Left ventricle myocardium inferior (tissue), 1 donor: ENCODE measurements at regions not wholly inside any gene's neighbourhood (a gene's known extent, or its start where the extent isn't known, plus 50 kb on each side); places are given as distances from the start of the nearest gene placed in this dataset.

Source experiments
- DNase-seq: peaks from one replicate; pipeline ENCODE4 v3.0.0-alpha.2; 2020
- H3K27ac ChIP-seq: fragments of 200-600 bp; replicated peaks from 2 replicates; pipeline ENCODE4 v1.8.0; 2021
- H3K27me3 ChIP-seq: fragments of 200-600 bp; 2 replicates; pipeline ENCODE4 v1.8.0; 2021; ENCODE audit warnings: low read depth
- H3K36me3 ChIP-seq: fragments of 200-600 bp; 2 replicates; pipeline ENCODE4 v1.8.0; 2021
- H3K4me1 ChIP-seq: fragments of 200-600 bp; 2 replicates; pipeline ENCODE4 v1.8.0; 2021
- H3K4me3 ChIP-seq: fragments of 200-600 bp; 2 replicates; pipeline ENCODE4 v1.8.0; 2021; ENCODE audit warnings: mild to moderate bottlenecking, moderate library complexity
- H3K9me3 ChIP-seq: fragments of 200-600 bp; replicated peaks from 2 replicates; pipeline ENCODE4 v1.8.0; 2021
- intact Hi-C: fragments of 100-400 bp; cut with micrococcal nuclease; formaldehyde crosslinking; loops from one replicate; pipeline ENCODE4 v1.11.0; 2022
- TF ChIP-seq, protein P1 (sequence below): fragments of 200-600 bp; IDR thresholded peaks from 2 replicates; pipeline ENCODE4 v1.8.0; 2021; ENCODE audit warnings: antibody characterized with exemption, mild to moderate bottlenecking, borderline replicate concordance
- donor health status: DM: no; HTN: yes; CAD: no; lungs with severe emphysema.

DNA sequence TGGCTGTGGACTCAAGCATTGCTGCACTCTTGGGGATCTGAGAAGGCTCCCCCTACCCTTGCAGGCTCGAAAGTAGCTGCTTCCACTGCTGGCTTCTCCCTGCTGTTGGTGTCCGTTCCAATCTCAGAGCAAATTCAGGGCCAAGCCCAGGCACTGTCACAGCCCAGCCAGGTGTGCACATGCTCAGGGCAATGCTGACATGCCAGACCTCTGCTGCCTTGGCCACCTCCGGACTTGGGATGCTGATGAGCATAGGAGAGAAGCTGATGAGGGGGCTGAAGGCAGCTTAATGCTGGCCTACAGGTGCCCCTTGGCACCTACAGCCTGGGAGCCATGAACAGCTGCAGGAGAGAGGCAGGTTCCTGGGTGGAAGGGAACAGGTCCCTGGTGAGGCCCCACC lies 273.7 kb upstream of the KCNJ16 start:
- TF ChIP-seq, protein P1, sequence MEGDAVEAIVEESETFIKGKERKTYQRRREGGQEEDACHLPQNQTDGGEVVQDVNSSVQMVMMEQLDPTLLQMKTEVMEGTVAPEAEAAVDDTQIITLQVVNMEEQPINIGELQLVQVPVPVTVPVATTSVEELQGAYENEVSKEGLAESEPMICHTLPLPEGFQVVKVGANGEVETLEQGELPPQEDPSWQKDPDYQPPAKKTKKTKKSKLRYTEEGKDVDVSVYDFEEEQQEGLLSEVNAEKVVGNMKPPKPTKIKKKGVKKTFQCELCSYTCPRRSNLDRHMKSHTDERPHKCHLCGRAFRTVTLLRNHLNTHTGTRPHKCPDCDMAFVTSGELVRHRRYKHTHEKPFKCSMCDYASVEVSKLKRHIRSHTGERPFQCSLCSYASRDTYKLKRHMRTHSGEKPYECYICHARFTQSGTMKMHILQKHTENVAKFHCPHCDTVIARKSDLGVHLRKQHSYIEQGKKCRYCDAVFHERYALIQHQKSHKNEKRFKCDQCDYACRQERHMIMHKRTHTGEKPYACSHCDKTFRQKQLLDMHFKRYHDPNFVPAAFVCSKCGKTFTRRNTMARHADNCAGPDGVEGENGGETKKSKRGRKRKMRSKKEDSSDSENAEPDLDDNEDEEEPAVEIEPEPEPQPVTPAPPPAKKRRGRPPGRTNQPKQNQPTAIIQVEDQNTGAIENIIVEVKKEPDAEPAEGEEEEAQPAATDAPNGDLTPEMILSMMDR: no peak
- Histone ChIP-seq H3K36me3 (no peaks in the 10 kb centered on the region), H3K4me3 (no peak overlapping the region), H3K27me3 (no peaks in the 10 kb centered on the region), H3K4me1 (no peaks in the 10 kb centered on the region), H3K9me3 (peaks cover 5% of the 10 kb centered on the region), H3K27ac (no peak overlapping the region)
- intact Hi-C loops: no loop called here
- no peak for DNase-seq

DNA sequence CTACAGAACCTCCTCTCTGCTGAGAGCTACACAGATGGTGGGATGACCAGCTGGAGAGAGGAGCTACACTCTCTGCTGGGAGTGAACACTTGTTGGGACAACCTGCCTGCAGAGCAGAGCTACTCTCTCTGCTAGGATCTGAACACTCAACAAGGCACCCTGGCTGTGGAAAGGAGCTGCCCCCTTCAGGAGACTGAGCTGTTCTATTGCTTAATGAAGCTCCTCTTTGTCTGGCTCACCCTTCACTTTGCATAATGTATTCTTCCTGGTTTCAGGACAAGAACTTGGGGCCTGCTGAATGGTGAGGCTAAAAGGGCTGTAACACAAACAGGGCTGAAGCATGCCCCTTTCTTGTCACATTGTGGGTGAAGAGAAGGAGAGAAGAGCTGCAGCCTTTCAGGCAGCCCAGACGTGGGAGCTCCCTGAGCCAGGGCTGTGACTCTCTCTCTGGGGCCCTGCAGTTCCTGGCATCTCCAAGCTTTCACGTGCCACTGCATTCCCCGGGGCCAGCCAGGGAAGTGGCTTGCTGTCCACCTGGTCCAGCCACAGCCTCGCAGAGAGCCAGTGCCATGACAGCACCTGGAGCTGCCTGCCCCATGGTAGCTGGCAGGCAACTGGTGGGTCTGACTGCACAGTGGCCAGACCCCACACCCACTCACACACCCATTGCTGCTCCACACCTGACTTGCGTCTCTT lies 272.8 kb upstream of the KCNJ16 start:
- intact Hi-C loops: no loop called here
- TF ChIP-seq, protein P1: no peak
- H3K4me3 ChIP-seq: no peak overlapping the region
- no peaks in the 10 kb centered on the region for H3K4me1 ChIP-seq
- H3K9me3 ChIP-seq: peaks cover 5% of the 10 kb centered on the region
- no peaks in the 10 kb centered on the region for H3K36me3 ChIP-seq
- peak; percentile 17 for DNase-seq
- no peaks in the 10 kb centered on the region for H3K27me3 ChIP-seq
- H3K27ac ChIP-seq: no peak overlapping the region

DNA sequence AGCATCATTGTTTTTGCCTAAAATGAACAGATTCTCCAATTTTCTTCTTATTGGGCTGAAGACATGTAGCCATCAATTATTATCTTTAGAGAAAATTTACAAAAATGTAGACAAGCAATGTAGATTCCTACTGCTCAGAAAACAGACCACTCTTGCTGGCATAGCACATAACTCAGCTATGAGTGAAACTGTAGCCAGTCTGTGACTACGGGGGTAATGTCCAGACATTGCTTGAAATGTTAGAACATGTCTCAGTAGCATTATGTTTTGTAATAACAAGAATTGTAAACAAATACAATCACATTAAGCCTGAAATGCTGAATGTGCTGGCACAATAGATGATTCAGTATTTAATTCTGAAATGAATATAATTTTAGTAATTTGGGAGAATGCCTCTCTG lies 265.7 kb upstream of the KCNJ16 start:
- no peak for DNase-seq
- Histone ChIP-seq H3K4me3 (no peak overlapping the region), H3K27ac (no peak overlapping the region), H3K9me3 (no peaks in the 10 kb centered on the region), H3K4me1 (no peaks in the 10 kb centered on the region), H3K36me3 (no peaks in the 10 kb centered on the region), H3K27me3 (no peaks in the 10 kb centered on the region)
- TF ChIP-seq, protein P1: no peak
- intact Hi-C loops: no loop called here

DNA sequence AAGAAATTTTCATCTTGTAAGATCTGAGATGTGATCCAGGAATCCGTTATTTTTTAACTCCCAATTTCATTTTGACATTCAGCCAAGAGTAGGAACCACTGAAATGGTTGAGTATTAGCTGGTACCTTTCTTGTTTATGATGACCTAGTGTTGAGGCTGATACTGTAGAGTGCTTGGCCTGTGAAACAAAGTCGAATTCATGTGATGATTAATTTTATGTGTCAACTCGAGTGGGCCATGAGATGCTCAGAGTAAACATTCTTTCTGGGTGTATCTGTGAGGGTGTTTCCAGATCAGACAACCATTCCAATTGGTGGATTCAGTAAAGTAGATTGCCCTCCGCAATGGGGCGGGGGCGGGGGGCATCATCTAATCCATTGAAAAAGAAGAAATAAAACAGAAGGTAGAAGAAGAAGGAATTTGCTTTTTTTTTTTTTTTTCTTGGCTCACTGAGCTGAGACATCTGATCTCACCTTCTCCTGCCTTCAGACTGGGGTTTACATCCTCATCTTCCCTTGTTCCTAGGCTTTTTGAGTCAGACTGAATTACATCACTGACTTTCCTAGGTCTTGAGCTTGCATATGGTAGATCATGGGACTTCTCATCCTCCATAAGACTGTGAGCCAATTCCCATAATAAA lies 264.6 kb upstream of the KCNJ16 start:
- Histone ChIP-seq H3K27ac (no peak overlapping the region), H3K9me3 (no peaks in the 10 kb centered on the region), H3K27me3 (no peaks in the 10 kb centered on the region), H3K4me1 (no peaks in the 10 kb centered on the region), H3K4me3 (no peak overlapping the region), H3K36me3 (no peaks in the 10 kb centered on the region)
- no peak for DNase-seq
- TF ChIP-seq, protein P1: no peak
- intact Hi-C loops: no loop called here

DNA sequence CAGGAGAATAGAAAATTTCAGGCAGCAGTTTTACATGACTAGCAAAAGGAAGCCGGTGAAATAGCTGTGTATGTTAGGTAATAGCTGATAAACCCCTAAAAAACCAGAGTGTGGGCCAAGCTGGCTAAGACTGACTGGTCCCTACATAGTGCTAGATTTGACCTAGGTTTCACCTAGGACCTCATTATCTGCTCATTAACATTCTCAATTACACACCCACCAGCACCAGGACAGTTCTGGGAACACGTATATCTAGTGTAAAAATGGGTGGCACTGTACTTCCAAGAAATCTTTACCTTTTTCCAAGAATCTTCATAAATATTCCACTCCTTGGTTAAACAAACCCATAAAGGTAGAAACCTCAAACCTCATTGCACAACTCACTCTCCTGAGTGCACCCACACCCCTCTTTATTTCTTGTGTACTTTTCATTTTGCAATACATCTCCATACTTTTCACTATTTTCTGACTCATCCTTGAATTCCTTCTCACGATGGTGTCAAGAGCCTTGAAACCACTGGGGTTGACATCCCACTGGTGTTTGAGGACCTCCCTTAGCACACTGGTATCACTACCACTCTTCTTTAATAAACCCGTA lies 262.7 kb upstream of the KCNJ16 start:
- Histone ChIP-seq H3K4me1 (no peaks in the 10 kb centered on the region), H3K27ac (no peak overlapping the region), H3K4me3 (no peak overlapping the region), H3K36me3 (no peaks in the 10 kb centered on the region), H3K9me3 (no peaks in the 10 kb centered on the region), H3K27me3 (no peaks in the 10 kb centered on the region)
- intact Hi-C loops: no loop called here
- DNase-seq: no peak
- TF ChIP-seq, protein P1: no peak
